ENCODE measurements at regions not wholly inside any gene's neighbourhood (a gene's known extent, or its start where the extent isn't known, plus 50 kb on each side); places are given as distances from the start of the nearest gene placed in this dataset.
A peak's percentile ranks its signal among the peaks of the same experiment; 100 is the strongest.

DNA sequence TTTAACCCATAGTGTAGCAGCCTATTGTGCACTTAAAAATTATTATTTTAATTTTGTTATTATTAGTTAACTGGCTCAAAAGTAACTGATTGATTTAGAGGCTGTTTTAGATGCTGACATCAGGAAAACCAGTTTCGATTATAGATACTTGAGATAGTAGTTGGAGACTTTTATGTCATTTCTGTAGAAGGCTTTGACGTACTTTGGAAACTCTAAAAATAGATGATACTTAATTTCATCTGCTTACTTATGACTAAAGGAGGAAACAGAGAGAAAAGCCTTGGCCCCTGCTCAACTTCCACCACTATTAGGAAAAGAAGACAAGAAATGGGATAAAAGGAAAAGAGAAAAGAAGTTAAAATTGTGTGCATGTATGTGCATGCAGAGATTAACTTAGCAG is 219.3 kb upstream of the HMGA2 start:
- Mint-ChIP-seq H3K4me1 (ENCODE audit: low read depth) (peaks cover 37% of the 10 kb centered on the region), H3K36me3 (ENCODE audit: insufficient read depth) (peaks cover 3% of the 10 kb centered on the region), H3K27me3 (no peaks in the 10 kb centered on the region), H3K9me3 (ENCODE audit: low read depth) (peaks cover 4% of the 10 kb centered on the region), H3K4me3 (ENCODE audit: low read depth) (no peak overlapping the region), H3K27ac (no peak overlapping the region)
- TF ChIP-seq CTCF (IDR thresholded peaks at IDR 0.05; ENCODE audit: unreplicated experiment): no peak
- DNase-seq (ENCODE audit: low spot score, unreplicated experiment): no peak

GRCh38 chr12:65606008-65606766 is 218.1 kb upstream of the HMGA2 start:
- H3K27ac Mint-ChIP-seq: no peak overlapping the region
- H3K36me3 Mint-ChIP-seq (ENCODE audit: insufficient read depth): peaks cover 3% of the 10 kb centered on the region
- peaks cover 4% of the 10 kb centered on the region for H3K9me3 Mint-ChIP-seq (ENCODE audit: low read depth)
- no peak for TF ChIP-seq CTCF (IDR thresholded peaks at IDR 0.05; ENCODE audit: unreplicated experiment)
- H3K27me3 Mint-ChIP-seq: no peaks in the 10 kb centered on the region
- peaks cover 37% of the 10 kb centered on the region for H3K4me1 Mint-ChIP-seq (ENCODE audit: low read depth)
- H3K4me3 Mint-ChIP-seq (ENCODE audit: low read depth): no peak overlapping the region
- DNase-seq (ENCODE audit: low spot score, unreplicated experiment): no peak

- no peak overlapping the region for H3K4me3 Mint-ChIP-seq (ENCODE audit: low read depth)
- no peaks in the 10 kb centered on the region for H3K27me3 Mint-ChIP-seq
- TF ChIP-seq CTCF (IDR thresholded peaks at IDR 0.05; ENCODE audit: unreplicated experiment): no peak
- peaks cover 4% of the 10 kb centered on the region for H3K9me3 Mint-ChIP-seq (ENCODE audit: low read depth)
- H3K36me3 Mint-ChIP-seq (ENCODE audit: insufficient read depth): peaks cover 3% of the 10 kb centered on the region
- H3K4me1 Mint-ChIP-seq (ENCODE audit: low read depth): peaks cover 34% of the 10 kb centered on the region
- no peak for DNase-seq (ENCODE audit: low spot score, unreplicated experiment)
- peak overlapping the region; percentile 88 for H3K27ac Mint-ChIP-seq
Observed at GRCh38 chr12:65607401-65607841, 216.9 kb upstream of the HMGA2 start.

- H3K27me3 Mint-ChIP-seq: peaks cover 1% of the 10 kb centered on the region
Observed at GRCh38 chr12:65608319-65608916, 215.9 kb upstream of the HMGA2 start.

GRCh38 chr12:65609359-65609771 is 214.9 kb upstream of the HMGA2 start:
- Mint-ChIP-seq H3K27ac (no peak overlapping the region), H3K36me3 (ENCODE audit: insufficient read depth) (peaks cover 3% of the 10 kb centered on the region), H3K27me3 (peaks cover 4% of the 10 kb centered on the region)

More at GRCh38 chr12:65608319-65608916, 215.9 kb upstream of the HMGA2 start:
- no peak for TF ChIP-seq CTCF (IDR thresholded peaks at IDR 0.05; ENCODE audit: unreplicated experiment)
- Mint-ChIP-seq H3K27ac (no peak overlapping the region), H3K9me3 (ENCODE audit: low read depth) (peaks cover 4% of the 10 kb centered on the region), H3K4me1 (ENCODE audit: low read depth) (peaks cover 30% of the 10 kb centered on the region), H3K4me3 (ENCODE audit: low read depth) (no peak overlapping the region), H3K36me3 (ENCODE audit: insufficient read depth) (peaks cover 3% of the 10 kb centered on the region)
- DNase-seq (ENCODE audit: low spot score, unreplicated experiment): no peak

More at GRCh38 chr12:65609359-65609771, 214.9 kb upstream of the HMGA2 start:
- H3K4me3 Mint-ChIP-seq (ENCODE audit: low read depth): no peak overlapping the region
- TF ChIP-seq CTCF (IDR thresholded peaks at IDR 0.05; ENCODE audit: unreplicated experiment): no peak
- peaks cover 29% of the 10 kb centered on the region for H3K4me1 Mint-ChIP-seq (ENCODE audit: low read depth)
- DNase-seq (ENCODE audit: low spot score, unreplicated experiment): no peak
- H3K9me3 Mint-ChIP-seq (ENCODE audit: low read depth): peaks cover 4% of the 10 kb centered on the region
